Liver (tissue), 8 donors: ENCODE measurements at regions not wholly inside any gene's neighbourhood (a gene's known extent, or its start where the extent isn't known, plus 50 kb on each side); places are given as distances from the start of the nearest gene placed in this dataset.

ENCODE experiments used
- DNase-seq: peaks from one replicate; pipeline ENCODE4 v3.0.0-alpha.2; 2017; ENCODE audit warnings: low spot score
- H3K27ac ChIP-seq, 2 donors: one replicate each; pipeline ENCODE4 v1.7.0; 2013; ENCODE audit warnings: inconsistent platforms in 2 of 2, low read length in 2 of 2, control low read depth in 1 of 2, low read depth in 1 of 2, mild to moderate bottlenecking in 1 of 2
- H3K27me3 ChIP-seq, 4 donors: one replicate each; pipeline versions ENCODE4 v1.6.1 to v1.7.0; 2013; ENCODE audit warnings: low read length in 3 of 4, inconsistent platforms in 1 of 4, mild to moderate bottlenecking in 1 of 4, moderate library complexity in 1 of 4; ENCODE audit not compliant: control insufficient read depth in 4 of 4, insufficient read depth in 4 of 4
- H3K36me3 ChIP-seq, 4 donors: one replicate each; pipeline versions ENCODE4 v1.6.1 to v1.7.0; 2013; ENCODE audit warnings: low read length in 3 of 4, mild to moderate bottlenecking in 3 of 4, low read depth in 1 of 4, moderate library complexity in 1 of 4; ENCODE audit not compliant: control insufficient read depth in 4 of 4, insufficient read depth in 3 of 4
- H3K4me1 ChIP-seq, 4 donors: one replicate each; pipeline versions ENCODE4 v1.6.1 to v1.7.0; 2013; ENCODE audit warnings: low read length in 3 of 4, mild to moderate bottlenecking in 3 of 4, moderate library complexity in 1 of 4; ENCODE audit not compliant: control insufficient read depth in 4 of 4, insufficient read depth in 4 of 4
- H3K4me3 ChIP-seq, 3 donors: one replicate each; pipeline versions ENCODE4 v1.6.1 to v1.7.0; 2013; ENCODE audit warnings: low read length in 3 of 3, control low read depth in 1 of 3, low read depth in 1 of 3, mild to moderate bottlenecking in 1 of 3
- H3K9ac ChIP-seq, 2 donors: one replicate each; pipeline ENCODE4 v1.7.0; 2013; ENCODE audit warnings: low read length in 2 of 2, mild to moderate bottlenecking in 2 of 2, moderate library complexity in 2 of 2, control low read depth in 1 of 2, low read depth in 1 of 2
- H3K9me3 ChIP-seq, 4 donors: one replicate each; pipeline versions ENCODE4 v1.6.1 to v1.7.0; 2013; ENCODE audit warnings: low read length in 3 of 4; ENCODE audit not compliant: control insufficient read depth in 4 of 4
- EGR1 ChIP-seq, 2 donors: IDR thresholded peaks; 2 replicates each; pipeline ENCODE4 v1.6.1; 2016 to 2018; ENCODE audit warnings: antibody characterized with exemption in 2 of 2, low read depth in 2 of 2
- FOXA1 ChIP-seq: IDR thresholded peaks from 2 replicates; pipeline ENCODE4 v1.6.1; 2016; ENCODE audit warnings: antibody characterized with exemption
- FOXA2 ChIP-seq: IDR thresholded peaks from 2 replicates; pipeline ENCODE4 v1.6.1; 2016; ENCODE audit warnings: antibody characterized with exemption
- GABPA ChIP-seq, 2 donors: IDR thresholded peaks in 1 of 2; conservative IDR thresholded peaks in 1 of 2; 2 replicates each; pipeline ENCODE4 v1.6.1; 2016; ENCODE audit warnings: antibody characterized with exemption in 2 of 2, mild to moderate bottlenecking in 1 of 2, moderate library complexity in 1 of 2
- HNF4A ChIP-seq, 2 donors: conservative IDR thresholded peaks; 2 replicates each; pipeline ENCODE4 v1.6.1; 2016; ENCODE audit warnings: antibody characterized with exemption in 2 of 2, mild to moderate bottlenecking in 2 of 2
- HNF4G ChIP-seq: IDR thresholded peaks from 2 replicates; pipeline ENCODE4 v1.6.1; 2016; ENCODE audit warnings: antibody characterized with exemption
- JUND ChIP-seq, 2 donors: IDR thresholded peaks; 2 replicates each; pipeline ENCODE4 v1.6.1; 2016; ENCODE audit warnings: antibody characterized with exemption in 2 of 2
- NR2F2 ChIP-seq: IDR thresholded peaks from 2 replicates; pipeline ENCODE4 v1.6.1; 2016; ENCODE audit warnings: antibody characterized with exemption
- RAD21 ChIP-seq, 2 donors: IDR thresholded peaks; 2 replicates each; pipeline ENCODE4 v1.6.1; 2016; ENCODE audit warnings: antibody characterized with exemption in 2 of 2, mild to moderate bottlenecking in 2 of 2
- RXRA ChIP-seq, 2 donors: IDR thresholded peaks; 2 replicates each; pipeline ENCODE4 v1.6.1; 2017 to 2018; ENCODE audit warnings: antibody characterized with exemption in 2 of 2, mild to moderate bottlenecking in 1 of 2
- SP1 ChIP-seq: IDR thresholded peaks from 2 replicates; pipeline ENCODE4 v1.6.1; 2018; ENCODE audit warnings: antibody characterized with exemption, mild to moderate bottlenecking
- TAF1 ChIP-seq: conservative IDR thresholded peaks from 2 replicates; pipeline ENCODE4 v1.6.1; 2016; ENCODE audit warnings: antibody characterized with exemption, mild to moderate bottlenecking
- YY1 ChIP-seq: IDR thresholded peaks from 2 replicates; pipeline ENCODE4 v1.6.1; 2016; ENCODE audit warnings: antibody characterized with exemption, mild to moderate bottlenecking
- WGBS: extraction: QIAGEN DNeasy Blood & Tissue Kit; methylation state at CpG from one replicate; pipeline ENCODE4 v1.1.7; 2013; 5-methylcytosine and 5-hydroxymethylcytosine counted together
- TF ChIP-seq, protein P1 (sequence below): IDR thresholded peaks from 2 replicates; pipeline ENCODE4 v1.6.1; 2016; ENCODE audit warnings: antibody characterized with exemption
- TF ChIP-seq, protein P2 (sequence below): fragments of 150-350 bp; IDR thresholded peaks from 2 replicates; pipeline ENCODE4 v1.5.1; 2017; ENCODE audit warnings: improper control_type of control experiment, low read depth, low read length; ENCODE audit not compliant: missing input control
- TF ChIP-seq, protein P3 (sequence below): IDR thresholded peaks from 2 replicates; pipeline ENCODE4 v1.6.1; 2016; ENCODE audit warnings: antibody characterized with exemption
- TF ChIP-seq, protein P4 (sequence below): IDR thresholded peaks from 2 replicates; pipeline ENCODE4 v1.6.1; 2016; ENCODE audit warnings: antibody characterized with exemption, mild to moderate bottlenecking
- TF ChIP-seq, protein P5 (sequence below): IDR thresholded peaks from 2 replicates; pipeline ENCODE4 v1.6.1; 2016; ENCODE audit warnings: antibody characterized with exemption
- donor health status: healthy.
- donor health status: healthy.
- donor health status: healthy.
- donor health status: healthy.
- donor health status: healthy.

DNA sequence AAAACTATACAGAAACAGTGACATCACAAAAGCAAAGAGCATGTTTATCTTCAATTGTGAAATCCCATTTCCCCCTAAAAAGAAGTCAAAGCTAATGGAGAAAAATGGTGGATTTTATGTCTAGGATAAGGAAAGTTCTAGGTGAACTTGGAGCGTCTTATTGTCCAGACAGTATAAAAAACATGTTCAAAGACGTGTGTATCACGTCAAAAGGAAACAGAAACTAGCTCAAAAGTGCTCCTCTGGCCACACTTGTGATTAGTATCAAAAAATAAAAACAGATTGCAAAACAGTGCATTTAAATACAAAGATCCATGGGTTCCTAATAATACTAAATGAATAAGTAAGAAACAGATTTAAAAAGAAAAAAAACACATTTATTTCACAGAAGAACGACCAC lies 568.9 kb downstream of the ANXA1 start:
- TF ChIP-seq EGR1 (IDR thresholded peaks at IDR 0.05; ENCODE audit: low read depth in 2 of 2) (no peak), RXRA (IDR thresholded peaks at IDR 0.05) (no peak), FOXA1 (no peak), TAF1 (no peak), SP1 (no peak), JUND (IDR thresholded peaks at IDR 0.05) (no peak), FOXA2 (no peak), HNF4A (conservative IDR thresholded peaks at IDR 0.05) (no peak), YY1 (no peak), GABPA (IDR thresholded peaks at IDR 0.05 in 1 of 2, conservative IDR thresholded peaks at IDR 0.05 in 1 of 2) (no peak), HNF4G (no peak), NR2F2 (no peak), RAD21 (IDR thresholded peaks at IDR 0.05) (no peak)
- TF ChIP-seq, protein P1, sequence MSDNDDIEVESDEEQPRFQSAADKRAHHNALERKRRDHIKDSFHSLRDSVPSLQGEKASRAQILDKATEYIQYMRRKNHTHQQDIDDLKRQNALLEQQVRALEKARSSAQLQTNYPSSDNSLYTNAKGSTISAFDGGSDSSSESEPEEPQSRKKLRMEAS: no peak
- TF ChIP-seq, protein P2, sequence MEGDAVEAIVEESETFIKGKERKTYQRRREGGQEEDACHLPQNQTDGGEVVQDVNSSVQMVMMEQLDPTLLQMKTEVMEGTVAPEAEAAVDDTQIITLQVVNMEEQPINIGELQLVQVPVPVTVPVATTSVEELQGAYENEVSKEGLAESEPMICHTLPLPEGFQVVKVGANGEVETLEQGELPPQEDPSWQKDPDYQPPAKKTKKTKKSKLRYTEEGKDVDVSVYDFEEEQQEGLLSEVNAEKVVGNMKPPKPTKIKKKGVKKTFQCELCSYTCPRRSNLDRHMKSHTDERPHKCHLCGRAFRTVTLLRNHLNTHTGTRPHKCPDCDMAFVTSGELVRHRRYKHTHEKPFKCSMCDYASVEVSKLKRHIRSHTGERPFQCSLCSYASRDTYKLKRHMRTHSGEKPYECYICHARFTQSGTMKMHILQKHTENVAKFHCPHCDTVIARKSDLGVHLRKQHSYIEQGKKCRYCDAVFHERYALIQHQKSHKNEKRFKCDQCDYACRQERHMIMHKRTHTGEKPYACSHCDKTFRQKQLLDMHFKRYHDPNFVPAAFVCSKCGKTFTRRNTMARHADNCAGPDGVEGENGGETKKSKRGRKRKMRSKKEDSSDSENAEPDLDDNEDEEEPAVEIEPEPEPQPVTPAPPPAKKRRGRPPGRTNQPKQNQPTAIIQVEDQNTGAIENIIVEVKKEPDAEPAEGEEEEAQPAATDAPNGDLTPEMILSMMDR: no peak
- TF ChIP-seq, protein P3, sequence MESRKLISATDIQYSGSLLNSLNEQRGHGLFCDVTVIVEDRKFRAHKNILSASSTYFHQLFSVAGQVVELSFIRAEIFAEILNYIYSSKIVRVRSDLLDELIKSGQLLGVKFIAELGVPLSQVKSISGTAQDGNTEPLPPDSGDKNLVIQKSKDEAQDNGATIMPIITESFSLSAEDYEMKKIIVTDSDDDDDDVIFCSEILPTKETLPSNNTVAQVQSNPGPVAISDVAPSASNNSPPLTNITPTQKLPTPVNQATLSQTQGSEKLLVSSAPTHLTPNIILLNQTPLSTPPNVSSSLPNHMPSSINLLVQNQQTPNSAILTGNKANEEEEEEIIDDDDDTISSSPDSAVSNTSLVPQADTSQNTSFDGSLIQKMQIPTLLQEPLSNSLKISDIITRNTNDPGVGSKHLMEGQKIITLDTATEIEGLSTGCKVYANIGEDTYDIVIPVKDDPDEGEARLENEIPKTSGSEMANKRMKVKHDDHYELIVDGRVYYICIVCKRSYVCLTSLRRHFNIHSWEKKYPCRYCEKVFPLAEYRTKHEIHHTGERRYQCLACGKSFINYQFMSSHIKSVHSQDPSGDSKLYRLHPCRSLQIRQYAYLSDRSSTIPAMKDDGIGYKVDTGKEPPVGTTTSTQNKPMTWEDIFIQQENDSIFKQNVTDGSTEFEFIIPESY: no peak
- TF ChIP-seq, protein P4, sequence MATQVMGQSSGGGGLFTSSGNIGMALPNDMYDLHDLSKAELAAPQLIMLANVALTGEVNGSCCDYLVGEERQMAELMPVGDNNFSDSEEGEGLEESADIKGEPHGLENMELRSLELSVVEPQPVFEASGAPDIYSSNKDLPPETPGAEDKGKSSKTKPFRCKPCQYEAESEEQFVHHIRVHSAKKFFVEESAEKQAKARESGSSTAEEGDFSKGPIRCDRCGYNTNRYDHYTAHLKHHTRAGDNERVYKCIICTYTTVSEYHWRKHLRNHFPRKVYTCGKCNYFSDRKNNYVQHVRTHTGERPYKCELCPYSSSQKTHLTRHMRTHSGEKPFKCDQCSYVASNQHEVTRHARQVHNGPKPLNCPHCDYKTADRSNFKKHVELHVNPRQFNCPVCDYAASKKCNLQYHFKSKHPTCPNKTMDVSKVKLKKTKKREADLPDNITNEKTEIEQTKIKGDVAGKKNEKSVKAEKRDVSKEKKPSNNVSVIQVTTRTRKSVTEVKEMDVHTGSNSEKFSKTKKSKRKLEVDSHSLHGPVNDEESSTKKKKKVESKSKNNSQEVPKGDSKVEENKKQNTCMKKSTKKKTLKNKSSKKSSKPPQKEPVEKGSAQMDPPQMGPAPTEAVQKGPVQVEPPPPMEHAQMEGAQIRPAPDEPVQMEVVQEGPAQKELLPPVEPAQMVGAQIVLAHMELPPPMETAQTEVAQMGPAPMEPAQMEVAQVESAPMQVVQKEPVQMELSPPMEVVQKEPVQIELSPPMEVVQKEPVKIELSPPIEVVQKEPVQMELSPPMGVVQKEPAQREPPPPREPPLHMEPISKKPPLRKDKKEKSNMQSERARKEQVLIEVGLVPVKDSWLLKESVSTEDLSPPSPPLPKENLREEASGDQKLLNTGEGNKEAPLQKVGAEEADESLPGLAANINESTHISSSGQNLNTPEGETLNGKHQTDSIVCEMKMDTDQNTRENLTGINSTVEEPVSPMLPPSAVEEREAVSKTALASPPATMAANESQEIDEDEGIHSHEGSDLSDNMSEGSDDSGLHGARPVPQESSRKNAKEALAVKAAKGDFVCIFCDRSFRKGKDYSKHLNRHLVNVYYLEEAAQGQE: no peak
- TF ChIP-seq, protein P5, sequence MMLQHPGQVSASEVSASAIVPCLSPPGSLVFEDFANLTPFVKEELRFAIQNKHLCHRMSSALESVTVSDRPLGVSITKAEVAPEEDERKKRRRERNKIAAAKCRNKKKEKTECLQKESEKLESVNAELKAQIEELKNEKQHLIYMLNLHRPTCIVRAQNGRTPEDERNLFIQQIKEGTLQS: no peak
- Histone ChIP-seq H3K9me3 (no peaks in the 10 kb centered on the region), H3K27ac (no peak overlapping the region), H3K36me3 (no peaks in the 10 kb centered on the region), H3K27me3 (no peaks in the 10 kb centered on the region), H3K9ac (no peak overlapping the region), H3K4me1 (no peaks in the 10 kb centered on the region), H3K4me3 (no peak overlapping the region)
- 77% methylated on average over 4 of the region's 4 CpGs for WGBS
- no peak for DNase-seq

DNA sequence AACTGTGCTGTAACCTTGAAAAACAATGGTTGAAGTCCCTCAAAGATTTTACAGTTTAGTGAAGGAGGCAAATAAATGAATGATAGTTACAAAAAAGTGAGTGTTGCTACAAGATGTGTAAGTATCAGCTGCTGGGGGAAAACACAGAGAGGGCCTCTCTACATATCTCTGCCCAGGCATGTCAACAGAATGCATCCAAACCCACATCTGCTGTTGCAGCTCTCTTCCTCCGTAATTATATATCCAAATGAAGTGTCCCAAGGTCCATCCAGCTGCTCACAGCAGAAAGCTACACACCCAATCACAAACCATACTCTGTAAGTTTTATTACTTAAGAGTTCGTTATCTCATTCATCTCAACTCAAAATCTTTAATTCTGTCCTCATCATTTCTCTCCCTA lies 584.6 kb downstream of the ANXA1 start:
- TF ChIP-seq NR2F2 (no peak), JUND (IDR thresholded peaks at IDR 0.05) (no peak), HNF4A (conservative IDR thresholded peaks at IDR 0.05) (no peak), EGR1 (IDR thresholded peaks at IDR 0.05; ENCODE audit: low read depth in 2 of 2) (no peak)
- TF ChIP-seq, protein P1: no peak
- TF ChIP-seq, protein P3: no peak
- 73% methylated on average over 2 of the region's 2 CpGs for WGBS
- H3K27me3 ChIP-seq: no peaks in the 10 kb centered on the region

More for the DNA sequence above, 584.6 kb downstream of the ANXA1 start:
- Histone ChIP-seq H3K4me3 (no peak overlapping the region), H3K27ac (no peak overlapping the region), H3K9ac (no peak overlapping the region), H3K36me3 (no peaks in the 10 kb centered on the region), H3K9me3 (no peaks in the 10 kb centered on the region), H3K4me1 (no peaks in the 10 kb centered on the region)
- no peak for DNase-seq
